ENCODE measurements at regions not wholly inside any gene's neighbourhood (a gene's known extent, or its start where the extent isn't known, plus 50 kb on each side); places are given as distances from the start of the nearest gene placed in this dataset.
A peak's percentile ranks its signal among the peaks of the same experiment; 100 is the strongest.

GRCh38 chr3:72371431-72371830, 476.8 kb downstream of the SHQ1 start:
- no peak for DNase-seq (ENCODE audit: low read depth)

DNA sequence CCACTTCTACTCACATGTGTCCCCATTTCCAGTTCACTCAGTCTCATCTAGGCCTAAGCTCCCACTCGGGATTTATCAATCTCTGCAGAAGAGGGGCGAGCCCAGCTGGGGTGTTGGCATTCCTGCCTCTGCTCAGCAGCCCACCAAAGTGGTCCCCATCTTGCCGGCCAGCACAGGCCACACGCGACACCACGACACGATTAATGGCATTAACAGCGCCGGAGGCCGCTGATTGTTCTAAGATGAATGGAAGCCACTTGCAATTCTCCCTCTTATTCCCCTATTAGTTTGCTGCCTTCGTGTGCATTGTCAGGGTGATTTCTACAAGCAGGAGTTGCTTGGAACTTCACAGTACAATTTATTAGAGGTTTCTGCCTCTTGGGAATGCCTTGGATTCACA, 477.3 kb downstream of the SHQ1 start:
- DNase-seq (ENCODE audit: low read depth), result no peak

DNA sequence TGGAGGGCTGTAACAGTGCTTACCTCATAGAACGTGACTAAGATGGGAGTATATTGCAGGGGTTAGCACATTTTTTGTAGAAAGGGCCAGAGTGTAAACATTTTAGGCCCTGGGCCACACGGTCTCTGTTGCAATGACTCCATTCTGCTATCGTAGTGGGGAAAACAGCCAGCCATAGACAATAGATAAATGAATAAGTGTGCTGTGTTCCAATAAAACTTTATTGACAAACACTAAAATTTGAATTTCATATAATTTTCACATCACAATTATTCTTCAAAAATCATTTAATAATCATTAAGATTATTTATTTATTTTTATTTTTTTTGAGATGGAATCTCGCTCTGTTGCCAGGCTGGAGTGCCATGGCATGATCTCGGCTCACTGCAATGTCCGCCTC, 478.6 kb downstream of the SHQ1 start:
- no peak for DNase-seq (ENCODE audit: low read depth)

DNA sequence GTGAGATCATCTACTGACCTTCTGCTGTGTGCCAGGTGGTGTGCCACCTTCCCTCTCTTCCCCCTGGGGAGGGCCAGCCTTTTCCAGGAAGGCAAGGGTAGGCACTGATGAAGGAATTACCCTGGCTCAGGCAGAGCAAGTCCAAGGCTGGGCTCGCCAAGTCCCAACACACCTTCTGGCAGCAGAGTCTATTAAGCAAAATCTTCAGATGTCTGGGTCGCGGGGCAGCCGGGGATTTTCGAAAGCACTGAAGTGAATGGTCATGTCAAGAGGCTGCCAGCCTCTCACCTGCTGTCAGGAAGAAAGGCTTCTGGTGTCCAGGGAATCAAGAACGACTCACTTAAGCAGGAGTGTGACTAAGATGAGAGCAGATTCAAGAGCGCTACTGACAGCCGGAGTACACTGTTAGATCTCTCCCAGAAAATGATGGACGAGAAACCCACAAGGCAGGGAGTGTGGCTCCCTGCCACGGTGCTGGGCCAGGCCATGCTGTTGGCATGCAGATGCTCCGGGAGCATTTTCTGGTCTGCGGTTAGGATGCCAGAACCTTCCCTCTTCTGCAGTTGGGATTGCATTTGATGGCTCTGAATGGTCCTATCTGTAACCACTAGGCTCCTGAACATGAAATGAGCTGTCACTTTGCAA, 479.8 kb downstream of the SHQ1 start:
- DNase-seq (ENCODE audit: low read depth), result no peak

DNA sequence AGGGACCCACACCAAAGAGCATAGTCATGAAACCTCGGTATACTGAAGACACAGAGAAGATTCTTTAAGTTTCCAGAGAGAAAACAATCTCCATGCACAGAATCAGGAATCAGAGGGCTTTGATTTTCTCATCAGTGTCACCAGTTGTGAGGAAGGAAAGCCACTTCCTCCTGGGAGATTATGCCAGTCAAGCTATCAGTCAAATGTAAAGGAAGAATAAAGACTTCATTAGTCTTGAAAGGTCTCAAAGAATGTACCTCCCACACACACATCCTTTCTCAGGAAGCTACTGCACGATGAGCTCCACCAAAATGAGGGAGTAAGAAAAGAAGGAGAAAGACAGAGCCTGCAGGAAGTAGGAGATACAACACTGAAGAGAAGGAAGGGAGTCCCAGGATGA, 486.3 kb downstream of the SHQ1 start:
- no peak for DNase-seq (ENCODE audit: low read depth)

DNA sequence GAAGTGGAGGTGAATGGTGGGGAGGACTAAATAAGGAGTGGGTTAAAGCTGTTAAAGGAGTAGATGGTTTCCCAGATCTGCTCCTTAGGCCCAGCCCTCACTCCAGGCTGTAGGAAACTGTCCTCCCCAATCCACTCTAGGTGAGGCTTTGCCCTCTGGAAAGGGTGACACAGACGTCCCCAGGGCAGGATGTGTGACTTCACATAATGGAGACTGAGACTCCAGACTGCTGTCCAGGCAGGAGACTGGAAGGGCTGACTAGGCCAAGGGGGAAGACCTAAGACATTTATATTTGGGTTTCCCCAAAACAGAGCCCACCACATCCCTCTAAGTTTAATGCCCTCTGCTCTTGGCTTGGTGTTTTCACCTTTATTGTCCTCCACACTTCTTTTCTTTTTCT, 488.5 kb downstream of the SHQ1 start:
- no peak for DNase-seq (ENCODE audit: low read depth)

DNA sequence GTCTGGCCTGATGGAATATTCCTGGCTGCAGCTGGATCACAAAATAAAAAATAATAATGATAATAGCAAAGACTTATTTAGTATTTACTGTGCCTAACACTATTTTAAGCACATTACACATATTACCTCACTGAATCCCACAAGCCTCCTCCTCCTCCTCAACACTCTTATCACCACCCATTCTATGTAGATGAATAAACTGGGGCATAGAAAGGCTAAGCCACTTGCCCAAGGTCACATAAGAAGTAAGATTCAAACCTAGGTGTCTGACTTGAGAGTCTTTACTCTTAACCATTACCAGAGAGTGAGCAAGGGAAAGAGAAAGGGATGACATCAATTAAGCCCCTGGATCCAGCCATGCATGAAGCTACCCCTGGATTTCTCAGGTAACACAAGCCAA, 493.1 kb downstream of the SHQ1 start:
- no peak for DNase-seq (ENCODE audit: low read depth)

DNA sequence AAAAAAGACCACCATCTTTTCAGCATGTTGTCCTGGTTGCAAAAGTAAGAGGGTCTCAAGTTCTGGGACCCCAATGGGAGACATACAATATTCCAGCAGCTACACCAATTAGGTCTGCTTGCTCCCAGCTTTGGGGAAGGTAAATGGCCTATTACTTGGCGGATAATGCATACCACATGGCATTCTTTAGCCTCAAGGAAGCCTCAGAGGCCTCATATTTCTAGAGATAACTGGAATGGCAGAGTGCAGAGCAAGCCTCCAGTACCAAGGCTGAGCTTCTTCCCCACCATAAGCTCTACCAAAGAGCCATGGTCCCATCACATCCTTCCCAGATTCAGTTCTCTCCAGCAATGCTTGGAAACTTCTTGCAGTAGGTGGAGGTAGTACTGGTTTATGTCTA, 493.8 kb downstream of the SHQ1 start:
- no peak for DNase-seq (ENCODE audit: low read depth)

- DNase-seq (ENCODE audit: low read depth), result no peak
Measured at GRCh38 chr3:72353236-72354128, 494.8 kb downstream of the SHQ1 start.

GRCh38 chr3:72352176-72352575, 496.1 kb downstream of the SHQ1 start:
- no peak for DNase-seq (ENCODE audit: low read depth)

- DNase-seq (ENCODE audit: low read depth), result no peak
Measured at GRCh38 chr3:72351536-72351935, 496.7 kb downstream of the SHQ1 start.

- DNase-seq (ENCODE audit: low read depth), result no peak
Measured at GRCh38 chr3:72350761-72351505, 497.3 kb downstream of the SHQ1 start.

GRCh38 chr3:72348357-72348756, 499.9 kb downstream of the SHQ1 start:
- no peak for DNase-seq (ENCODE audit: low read depth)

GRCh38 chr3:72347819-72348319, 500.4 kb downstream of the SHQ1 start:
- DNase-seq (ENCODE audit: low read depth), result peak; percentile 32

GRCh38 chr3:72346526-72346926, 501.7 kb downstream of the SHQ1 start:
- no peak for DNase-seq (ENCODE audit: low read depth)

- DNase-seq (ENCODE audit: low read depth), result no peak
Measured at GRCh38 chr3:72345980-72346379, 502.3 kb downstream of the SHQ1 start.

DNA sequence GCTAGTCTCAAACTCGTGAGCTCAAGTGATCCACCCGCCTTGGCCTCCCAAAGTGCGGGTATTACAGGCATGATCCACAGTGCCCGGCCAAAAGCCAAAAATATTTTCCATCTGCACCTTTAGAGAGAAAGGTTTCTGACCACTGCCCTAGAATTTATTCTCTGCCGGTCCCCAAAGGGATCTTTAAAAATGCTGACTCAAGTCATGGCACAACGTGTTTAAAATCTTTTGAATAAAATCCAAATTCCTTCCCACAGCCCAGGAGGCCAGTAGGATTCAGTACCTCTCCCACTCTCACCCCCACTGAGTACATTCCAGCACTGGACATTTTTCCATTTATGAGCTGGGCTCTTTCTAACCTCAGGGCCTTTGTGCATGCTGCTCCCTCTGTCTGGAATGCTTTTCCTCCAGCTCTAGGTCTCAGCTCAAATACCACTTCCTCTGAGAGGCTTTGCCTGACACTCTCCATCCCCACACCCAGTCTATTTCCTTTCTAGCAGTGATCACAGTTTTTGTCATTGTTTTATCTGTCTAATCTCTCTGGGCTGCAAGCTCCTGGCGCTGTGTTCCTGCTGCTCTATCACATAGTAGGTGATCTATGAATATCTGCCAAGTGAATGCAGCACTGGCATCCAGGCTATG, 502.9 kb downstream of the SHQ1 start:
- no peak for DNase-seq (ENCODE audit: low read depth)

GRCh38 chr3:72344647-72345046, 503.6 kb downstream of the SHQ1 start:
- DNase-seq (ENCODE audit: low read depth), result no peak

DNA sequence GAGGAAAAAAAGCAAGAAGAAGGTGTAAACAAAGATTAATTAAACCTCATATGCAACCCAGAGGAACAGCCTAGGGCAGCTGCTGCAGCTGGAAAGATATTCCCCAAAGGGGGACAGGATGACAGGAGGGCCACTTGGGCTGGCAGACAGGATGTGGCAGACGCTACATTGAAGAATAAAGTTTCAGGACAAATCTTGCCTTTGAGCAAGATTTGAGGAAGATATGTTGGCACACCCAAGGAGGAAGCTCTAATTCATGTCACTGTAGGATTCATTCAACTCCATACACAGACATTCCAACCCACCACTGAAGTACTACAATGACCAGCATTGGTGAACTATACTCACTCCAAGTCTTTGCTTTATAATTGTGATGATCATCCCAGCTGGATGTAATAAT, 504.0 kb downstream of the SHQ1 start:
- DNase-seq (ENCODE audit: low read depth), result no peak

GRCh38 chr3:72343078-72343477, 505.2 kb downstream of the SHQ1 start:
- DNase-seq (ENCODE audit: low read depth), result no peak

DNA sequence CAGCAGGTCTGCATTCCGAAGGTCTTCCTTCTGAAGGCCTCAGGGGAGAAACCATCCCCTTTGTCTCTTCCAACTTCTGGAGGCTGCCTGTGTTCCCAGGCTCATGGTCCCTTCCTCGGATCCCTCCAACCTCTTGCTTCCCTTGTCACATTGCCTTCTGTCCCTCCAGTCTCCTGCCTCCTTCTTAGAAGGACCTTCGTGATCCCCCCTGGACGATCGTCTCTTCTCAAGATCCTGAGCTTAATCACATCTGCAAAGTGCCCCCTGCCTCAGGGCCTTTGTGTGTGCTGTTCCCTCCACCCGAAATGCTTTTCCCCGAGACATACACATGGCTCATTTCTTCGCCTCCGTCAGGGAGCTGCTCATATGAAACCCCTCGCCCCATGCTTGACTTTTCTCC, 505.8 kb downstream of the SHQ1 start:
- no peak for DNase-seq (ENCODE audit: low read depth)

- DNase-seq (ENCODE audit: low read depth), result no peak
Measured at GRCh38 chr3:72341920-72342319, 506.3 kb downstream of the SHQ1 start.

Measured in stimulated activated CD8-positive, alpha-beta memory T cell treated with anti-CD3 and anti-CD28 coated beads, Interleukin-15, amount 100 ng/mL, for 24 hours (primary cell).